IMR-90 (cell line): ENCODE measurements at regions not wholly inside any gene's neighbourhood (a gene's known extent, or its start where the extent isn't known, plus 50 kb on each side); places are given as distances from the start of the nearest gene placed in this dataset.

Source experiments
- ATAC-seq: fragments of 200-7000 bp; cut with Tn5 transposase; 2 replicates; pipeline ENCODE4 v1.9.1; 2020; ENCODE audit warnings: low read depth, mild to moderate bottlenecking, moderate library complexity
- BruUV-seq: library from RNA; stranded (reverse); fragments of 400-500 nt; replicated peaks from 2 replicates; lab custom pipeline; 2021; lab: Mats Ljungman, UMichigan
- CTCF ChIA-PET: fragments of 300-600 bp; formaldehyde crosslinking; extraction: SDS; loops from one replicate; lab custom pipeline; 2021; ENCODE audit warnings: antibody characterized with exemption; lab: Yijun Ruan, JAX
- POLR2A ChIA-PET: fragments of 300-600 bp; sonication (Branson Sonifier 250); formaldehyde crosslinking; loops from one replicate; lab custom pipeline; 2022; ENCODE audit warnings: antibody characterized with exemption; ENCODE audit not compliant: unreplicated experiment; lab: Charles Lee
- DNase-seq: peaks from one replicate; pipeline ENCODE4 v3.0.0; 2013
- H2AFZ ChIP-seq: replicated peaks from 2 replicates; pipeline ENCODE3; 2013; ENCODE audit warnings: low read length, mild to moderate bottlenecking; ENCODE audit not compliant: poor library complexity
- H2AK5ac ChIP-seq: 2 replicates; pipeline ENCODE4 v1.6.1; 2013; ENCODE audit warnings: low read depth, low read length, inconsistent platforms
- H2AK9ac ChIP-seq: replicated peaks from 2 replicates; pipeline ENCODE3; 2013; ENCODE audit warnings: mild to moderate bottlenecking, low read depth, low read length, moderate library complexity; ENCODE audit not compliant: poor library complexity
- H2BK120ac ChIP-seq: 2 replicates; pipeline ENCODE4 v1.6.1; 2013; ENCODE audit warnings: low read depth, low read length, inconsistent platforms
- H2BK15ac ChIP-seq: 3 replicates; pipeline ENCODE4 v1.6.1; 2013; ENCODE audit warnings: low read depth, low read length, inconsistent platforms
- H2BK20ac ChIP-seq: 2 replicates; pipeline ENCODE4 v1.6.1; 2013; ENCODE audit warnings: low read depth, mild to moderate bottlenecking, inconsistent platforms, low read length, moderate library complexity
- H2BK5ac ChIP-seq: 2 replicates; pipeline ENCODE4 v1.6.1; 2013; ENCODE audit warnings: mild to moderate bottlenecking, low read depth, low read length, inconsistent platforms; ENCODE audit not compliant: poor library complexity, severe bottlenecking
- H3K14ac ChIP-seq: replicated peaks from 2 replicates; pipeline ENCODE4 v1.6.1; 2013; ENCODE audit warnings: low read depth, low read length, inconsistent platforms
- H3K18ac ChIP-seq: 2 replicates; pipeline ENCODE4 v1.6.1; 2013; ENCODE audit warnings: low read depth, low read length, control low read depth
- H3K23ac ChIP-seq: 2 replicates; pipeline ENCODE4 v1.6.1; 2013; ENCODE audit warnings: low read depth, low read length, inconsistent platforms
- H3K27ac ChIP-seq: 2 replicates; pipeline ENCODE4 v1.5.1; 2013; ENCODE audit warnings: mild to moderate bottlenecking, control low read depth, low read length; ENCODE audit not compliant: insufficient read depth
- H3K27me3 ChIP-seq: 2 replicates; pipeline ENCODE4 v1.6.1; 2013; ENCODE audit warnings: low read length; ENCODE audit not compliant: control insufficient read depth, insufficient read depth
- H3K36me3 ChIP-seq: 2 replicates; pipeline ENCODE4 v1.6.1; 2013; ENCODE audit warnings: low read length, mixed read lengths; ENCODE audit not compliant: control insufficient read depth, insufficient read depth
- H3K4ac ChIP-seq: 2 replicates; pipeline ENCODE4 v1.6.1; 2013; ENCODE audit warnings: low read depth, low read length, inconsistent platforms
- H3K4me1 ChIP-seq: 2 replicates; pipeline ENCODE4 v1.6.1; 2013; ENCODE audit warnings: low read length, mixed read lengths; ENCODE audit not compliant: control insufficient read depth, insufficient read depth
- H3K4me2 ChIP-seq: 2 replicates; pipeline ENCODE4 v1.6.1; 2013; ENCODE audit warnings: low read depth, mild to moderate bottlenecking, control low read depth, low read length, moderate library complexity
- H3K4me3 ChIP-seq: 2 replicates; pipeline ENCODE4 v1.5.1; 2013; ENCODE audit warnings: low read depth, mild to moderate bottlenecking, control low read depth, low read length, moderate library complexity; ENCODE audit not compliant: insufficient read depth
- H3K56ac ChIP-seq: 2 replicates; pipeline ENCODE4 v1.6.1; 2013; ENCODE audit warnings: low read length, inconsistent platforms; ENCODE audit not compliant: insufficient read depth; ENCODE audit errors: extremely low read depth
- H3K79me1 ChIP-seq, 2 experiments: 2 replicates each; pipeline ENCODE4 v1.6.1; 2013; ENCODE audit warnings: low read length in 2 of 2, inconsistent platforms in 1 of 2, low read depth in 1 of 2
- H3K9ac ChIP-seq: 2 replicates; pipeline ENCODE4 v1.6.1; 2013; ENCODE audit warnings: low read depth, low read length, control low read depth
- H3K9me1 ChIP-seq: 2 replicates; pipeline ENCODE4 v1.6.1; 2013; ENCODE audit warnings: low read length, inconsistent platforms; ENCODE audit not compliant: insufficient read depth
- H3K9me3 ChIP-seq: 2 replicates; pipeline ENCODE4 v1.6.1; 2013; ENCODE audit warnings: low read length; ENCODE audit not compliant: control insufficient read depth, insufficient read depth
- H4K20me1 ChIP-seq: 2 replicates; pipeline ENCODE4 v1.6.1; 2013; ENCODE audit warnings: low read length, inconsistent platforms; ENCODE audit not compliant: insufficient read depth
- H4K5ac ChIP-seq: 2 replicates; pipeline ENCODE4 v1.6.1; 2013; ENCODE audit warnings: mild to moderate bottlenecking, low read depth, low read length, control low read depth
- H4K8ac ChIP-seq, 2 experiments: 2 replicates each; pipeline ENCODE4 v1.6.1; 2013; ENCODE audit warnings: low read depth in 2 of 2, low read length in 2 of 2, control low read depth in 1 of 2, inconsistent platforms in 1 of 2
- H4K91ac ChIP-seq: 2 replicates; pipeline ENCODE4 v1.6.1; 2013; ENCODE audit warnings: low read depth, low read length, inconsistent platforms; ENCODE audit not compliant: insufficient read depth
- BHLHE40 ChIP-seq: fragments of 150-350 bp; IDR thresholded peaks from 2 replicates; pipeline ENCODE4 v1.6.1; 2016; ENCODE audit warnings: mild to moderate bottlenecking, low read depth, low read length
- CEBPB ChIP-seq: IDR thresholded peaks from 2 replicates; pipeline ENCODE4 v1.6.1; 2012; ENCODE audit warnings: low read depth, low read length, improper control_type of control experiment
- CHD1 ChIP-seq: IDR thresholded peaks from 2 replicates; pipeline ENCODE4 v1.6.1; 2012; ENCODE audit warnings: low read depth, low read length, improper control_type of control experiment
- CTCF ChIP-seq: conservative IDR thresholded peaks from 2 replicates; pipeline ENCODE4 v1.5.1; 2012; ENCODE audit warnings: mild to moderate bottlenecking, low read depth, low read length, improper control_type of control experiment
- FOS ChIP-seq: fragments of 150-350 bp; IDR thresholded peaks from 2 replicates; pipeline ENCODE4 v1.6.1; 2016; ENCODE audit warnings: low read depth, low read length
- MAFK ChIP-seq: IDR thresholded peaks from 2 replicates; pipeline ENCODE4 v1.6.1; 2012; ENCODE audit warnings: low read depth, low read length, improper control_type of control experiment
- MAZ ChIP-seq: IDR thresholded peaks from 2 replicates; pipeline ENCODE4 v1.6.1; 2012; ENCODE audit warnings: low read depth, mild to moderate bottlenecking, low read length, improper control_type of control experiment, moderate library complexity, borderline replicate concordance
- MXI1 ChIP-seq: IDR thresholded peaks from 2 replicates; pipeline ENCODE4 v1.6.1; 2012; ENCODE audit warnings: low read depth, mild to moderate bottlenecking, low read length, moderate library complexity, borderline replicate concordance
- NFE2L2 ChIP-seq: fragments of 150-350 bp; IDR thresholded peaks from 2 replicates; pipeline ENCODE4 v1.6.1; 2016; ENCODE audit warnings: low read depth, mild to moderate bottlenecking, low read length
- POLR2A ChIP-seq: IDR thresholded peaks from 2 replicates; pipeline ENCODE4 v1.6.1; 2012; ENCODE audit warnings: mild to moderate bottlenecking, low read depth, low read length
- RAD21 ChIP-seq: IDR thresholded peaks from 2 replicates; pipeline ENCODE4 v1.6.1; 2012; ENCODE audit warnings: low read length, improper control_type of control experiment
- RCOR1 ChIP-seq: IDR thresholded peaks from 2 replicates; pipeline ENCODE4 v1.6.1; 2012; ENCODE audit warnings: mild to moderate bottlenecking, low read length, improper control_type of control experiment; ENCODE audit not compliant: insufficient replicate concordance
- RFX5 ChIP-seq: IDR thresholded peaks from 2 replicates; pipeline ENCODE4 v1.8.0; 2012; ENCODE audit warnings: low read depth, mild to moderate bottlenecking, low read length, moderate library complexity
- SMC3 ChIP-seq: fragments of 150-350 bp; IDR thresholded peaks from 2 replicates; pipeline ENCODE4 v1.6.1; 2016; ENCODE audit warnings: low read depth, mild to moderate bottlenecking, antibody characterized with exemption, low read length, moderate library complexity
- USF2 ChIP-seq: fragments of 150-350 bp; IDR thresholded peaks from 2 replicates; pipeline ENCODE4 v1.6.1; 2017; ENCODE audit warnings: mild to moderate bottlenecking, antibody characterized with exemption, low read length, low read depth
- WGBS, 2 experiments: methylation state at CpG; one replicate each; pipeline versions ENCODE4 v1.1.5 to v1.1.7; 2013; ENCODE audit warnings: missing lambda C conversion rate in 2 of 2; ENCODE audit not compliant: insufficient read length in 1 of 2; ENCODE audit errors: extremely low coverage in 2 of 2; 5-methylcytosine and 5-hydroxymethylcytosine counted together
- dilution Hi-C: fragments of 300-500 bp; cut with HindIII; formaldehyde crosslinking; loops from one replicate; pipeline ENCODE4 v1.14.3; 2018; ENCODE audit warnings: low sequenced_read_pairs; ENCODE audit not compliant: unreplicated experiment
- in situ Hi-C: fragments of 300-500 bp; cut with MboI; formaldehyde crosslinking; loops from 3 replicates; pipeline ENCODE4 v1.14.3; 2019; ENCODE audit warnings: low sequenced_read_pairs, inconsistent platforms, mixed read lengths
- intact Hi-C: fragments of 100-400 bp; cut with micrococcal nuclease; formaldehyde crosslinking; loops from 2 replicates; pipeline ENCODE4 v1.10.0; 2022
- TF ChIP-seq, protein P1 (sequence below): fragments of 150-350 bp; IDR thresholded peaks from 2 replicates; pipeline ENCODE4 v1.6.1; 2016; ENCODE audit warnings: low read depth, mild to moderate bottlenecking, low read length, moderate library complexity, borderline replicate concordance

GRCh38 chr20:56781108-56781739 is 152.1 kb downstream of the TFAP2C start:
- Histone ChIP-seq H3K27me3 (peaks cover 2% of the 10 kb centered on the region; the same call in 1 of the 2 replicates), H3K9me1 (no peaks in the 10 kb centered on the region), H3K9me3 (no peaks in the 10 kb centered on the region), H2BK120ac (no peak overlapping the region), H4K5ac (no peak overlapping the region), H2AFZ (no peak overlapping the region), H3K18ac (no peak overlapping the region), H3K4me3 (no peak overlapping the region), H3K14ac (no peak overlapping the region), H3K79me1 (no peaks in the 10 kb centered on the region), H2BK15ac (no peak overlapping the region), H3K4me2 (no peak overlapping the region), H3K23ac (no peak overlapping the region), H3K4ac (no peak overlapping the region; the same call in 1 of the 2 replicates), H3K9ac (no peak overlapping the region), H4K91ac (no peak overlapping the region), H3K36me3 (no peaks in the 10 kb centered on the region), H2AK5ac (no peak overlapping the region), H3K4me1 (peaks cover 3% of the 10 kb centered on the region; the same call in 1 of the 2 replicates), H4K20me1 (no peaks in the 10 kb centered on the region), H2BK20ac (no peak overlapping the region), H3K56ac (no peak overlapping the region), H4K8ac (no peak overlapping the region), H2AK9ac (no peak overlapping the region), H2BK5ac (no peak overlapping the region), H3K27ac (no peak overlapping the region)
- no CpG with 5 or more reads among the region's 12 CpGs for WGBS, 2 experiments
- intact Hi-C loops (no loop called here), dilution Hi-C loops (no loop called here), in situ Hi-C loops (loop anchor here (25.0 kb wide), 1 partner anchor 419 kb away; the partner anchor contains the start of gene FAM210B)
- ChIA-PET CTCF (no interaction called here), POLR2A (no interaction called here)
- DNase-seq (no peak), ATAC-seq (no peak; the same call in 1 of the 2 replicates)
- BruUV-seq, result no TSS peak
- no peak for TF ChIP-seq NFE2L2
- TF ChIP-seq FOS, result no peak
- no peak for TF ChIP-seq MAZ
- TF ChIP-seq MAFK, result no peak
- TF ChIP-seq, protein P1, sequence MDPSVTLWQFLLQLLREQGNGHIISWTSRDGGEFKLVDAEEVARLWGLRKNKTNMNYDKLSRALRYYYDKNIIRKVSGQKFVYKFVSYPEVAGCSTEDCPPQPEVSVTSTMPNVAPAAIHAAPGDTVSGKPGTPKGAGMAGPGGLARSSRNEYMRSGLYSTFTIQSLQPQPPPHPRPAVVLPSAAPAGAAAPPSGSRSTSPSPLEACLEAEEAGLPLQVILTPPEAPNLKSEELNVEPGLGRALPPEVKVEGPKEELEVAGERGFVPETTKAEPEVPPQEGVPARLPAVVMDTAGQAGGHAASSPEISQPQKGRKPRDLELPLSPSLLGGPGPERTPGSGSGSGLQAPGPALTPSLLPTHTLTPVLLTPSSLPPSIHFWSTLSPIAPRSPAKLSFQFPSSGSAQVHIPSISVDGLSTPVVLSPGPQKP, result no peak
- no peak for TF ChIP-seq BHLHE40
- TF ChIP-seq POLR2A, result no peak
- no peak for TF ChIP-seq CHD1
- TF ChIP-seq RAD21, result no peak
- TF ChIP-seq MXI1, result no peak
- no peak for TF ChIP-seq SMC3
- TF ChIP-seq CEBPB, result no peak
- no peak for TF ChIP-seq USF2
- TF ChIP-seq CTCF, result no peak
- no peak for TF ChIP-seq RFX5
- TF ChIP-seq RCOR1, result no peak
